Mucosa of stomach (tissue), 1 donor: ENCODE measurements at regions not wholly inside any gene's neighbourhood (a gene's known extent, or its start where the extent isn't known, plus 50 kb on each side); places are given as distances from the start of the nearest gene placed in this dataset.
"Not testable (repeated sequence)": the region's sequence is repeated elsewhere in the genome, so short reads cannot be mapped to it uniquely, and the experiment has no call there.

Source experiments
- H3K27me3 ChIP-seq: one replicate; pipeline ENCODE4 v1.7.0; 2013; ENCODE audit warnings: mild to moderate bottlenecking, low read length; ENCODE audit not compliant: control insufficient read depth, insufficient read depth
- H3K36me3 ChIP-seq: one replicate; pipeline ENCODE4 v1.7.0; 2013; ENCODE audit warnings: low read length; ENCODE audit not compliant: control insufficient read depth, insufficient read depth
- H3K4me1 ChIP-seq: one replicate; pipeline ENCODE4 v1.7.0; 2013; ENCODE audit warnings: mild to moderate bottlenecking, low read length; ENCODE audit not compliant: control insufficient read depth, insufficient read depth
- H3K4me3 ChIP-seq: one replicate; pipeline ENCODE4 v1.7.0; 2013; ENCODE audit warnings: low read length
- H3K9ac ChIP-seq: one replicate; pipeline ENCODE4 v1.7.0; 2013; ENCODE audit warnings: mild to moderate bottlenecking, low read length, moderate library complexity
- H3K9me3 ChIP-seq: one replicate; pipeline ENCODE4 v1.7.0; 2013; ENCODE audit warnings: mild to moderate bottlenecking, low read length, moderate library complexity; ENCODE audit not compliant: control insufficient read depth
- donor health status: Pancreatic carcinoma.

GRCh38 chr11:134725716-134726639, 313.9 kb upstream of the B3GAT1 start:
- Histone ChIP-seq H3K9ac (no peak overlapping the region), H3K36me3 (no peaks in the 10 kb centered on the region), H3K9me3 (no peaks in the 10 kb centered on the region), H3K4me3 (no peak overlapping the region), H3K4me1 (no peaks in the 10 kb centered on the region), H3K27me3 (peaks cover 10% of the 10 kb centered on the region)

GRCh38 chr11:134725211-134725610, 313.2 kb upstream of the B3GAT1 start:
- Histone ChIP-seq H3K9me3 (no peaks in the 10 kb centered on the region), H3K27me3 (peaks cover 10% of the 10 kb centered on the region), H3K36me3 (no peaks in the 10 kb centered on the region), H3K4me3 (no peak overlapping the region), H3K9ac (no peak overlapping the region), H3K4me1 (no peaks in the 10 kb centered on the region)

- no peaks in the 10 kb centered on the region for H3K9me3 ChIP-seq
- H3K9ac ChIP-seq: no peak overlapping the region
- H3K27me3 ChIP-seq: peaks cover 5% of the 10 kb centered on the region
- H3K4me3 ChIP-seq: no peak overlapping the region
- H3K4me1 ChIP-seq: no peaks in the 10 kb centered on the region
- H3K36me3 ChIP-seq: no peaks in the 10 kb centered on the region
These were observed 312.7 kb upstream of the B3GAT1 start for GRCh38 chr11:134724779-134725140.

- Histone ChIP-seq H3K36me3 (no peaks in the 10 kb centered on the region), H3K4me1 (no peaks in the 10 kb centered on the region), H3K9me3 (no peaks in the 10 kb centered on the region), H3K27me3 (peaks cover 4% of the 10 kb centered on the region), H3K9ac (no peak overlapping the region), H3K4me3 (no peak overlapping the region)
These were observed 312.2 kb upstream of the B3GAT1 start for GRCh38 chr11:134724106-134724778.

GRCh38 chr11:134720691-134721070, 308.6 kb upstream of the B3GAT1 start:
- H3K4me3 ChIP-seq, H3K9ac ChIP-seq, H3K27me3 ChIP-seq, H3K4me1 ChIP-seq, H3K9me3 ChIP-seq, H3K36me3 ChIP-seq: not testable (repeated sequence)

GRCh38 chr11:134719940-134720690, 308.1 kb upstream of the B3GAT1 start:
- not testable (repeated sequence) for H3K4me1 ChIP-seq, H3K4me3 ChIP-seq, H3K27me3 ChIP-seq, H3K9ac ChIP-seq, H3K9me3 ChIP-seq, H3K36me3 ChIP-seq

GRCh38 chr11:134719397-134719796, 307.4 kb upstream of the B3GAT1 start:
- Histone ChIP-seq H3K4me3 (no peak overlapping the region), H3K4me1 (no peaks in the 10 kb centered on the region), H3K36me3 (no peaks in the 10 kb centered on the region), H3K9me3 (no peaks in the 10 kb centered on the region), H3K27me3 (no peaks in the 10 kb centered on the region), H3K9ac (no peak overlapping the region)

GRCh38 chr11:134716582-134716981, 304.5 kb upstream of the B3GAT1 start:
- Histone ChIP-seq H3K27me3 (no peaks in the 10 kb centered on the region), H3K4me3 (no peak overlapping the region), H3K36me3 (no peaks in the 10 kb centered on the region), H3K9me3 (no peaks in the 10 kb centered on the region), H3K4me1 (no peaks in the 10 kb centered on the region), H3K9ac (no peak overlapping the region)

GRCh38 chr11:134714021-134714656, 302.1 kb upstream of the B3GAT1 start:
- no peaks in the 10 kb centered on the region for H3K27me3 ChIP-seq
- no peaks in the 10 kb centered on the region for H3K9me3 ChIP-seq
- no peaks in the 10 kb centered on the region for H3K4me1 ChIP-seq
- H3K9ac ChIP-seq: no peak overlapping the region
- H3K4me3 ChIP-seq: no peak overlapping the region
- no peaks in the 10 kb centered on the region for H3K36me3 ChIP-seq

GRCh38 chr11:134712228-134713145, 300.4 kb upstream of the B3GAT1 start:
- Histone ChIP-seq H3K4me3 (no peak overlapping the region), H3K36me3 (no peaks in the 10 kb centered on the region), H3K27me3 (no peaks in the 10 kb centered on the region), H3K9ac (no peak overlapping the region), H3K4me1 (no peaks in the 10 kb centered on the region), H3K9me3 (no peaks in the 10 kb centered on the region)

GRCh38 chr11:134711588-134711987, 299.5 kb upstream of the B3GAT1 start:
- Histone ChIP-seq H3K36me3 (no peaks in the 10 kb centered on the region), H3K4me1 (no peaks in the 10 kb centered on the region), H3K9me3 (no peaks in the 10 kb centered on the region), H3K9ac (no peak overlapping the region), H3K27me3 (no peaks in the 10 kb centered on the region), H3K4me3 (no peak overlapping the region)
